PC-9 (cell line): ENCODE measurements at regions not wholly inside any gene's neighbourhood (a gene's known extent, or its start where the extent isn't known, plus 50 kb on each side); places are given as distances from the start of the nearest gene placed in this dataset.

Experiments used
- BruUV-seq: library from RNA; stranded (reverse); fragments of 400-500 nt; replicated peaks from 2 replicates; lab custom pipeline; 2021; lab: Mats Ljungman, UMichigan
- CTCF ChIA-PET: fragments of 300-600 bp; sonication (Branson Sonifier 250); formaldehyde crosslinking; loops from one replicate; lab custom pipeline; 2022; ENCODE audit warnings: antibody characterized with exemption; lab: Charles Lee
- POLR2A ChIA-PET: fragments of 300-600 bp; sonication (Branson Sonifier 250); formaldehyde crosslinking; loops from one replicate; lab custom pipeline; 2022; ENCODE audit warnings: antibody characterized with exemption; ENCODE audit not compliant: unreplicated experiment; lab: Charles Lee
- DNase-seq, 2 experiments: peaks; one replicate each; pipeline versions ENCODE4 v3.0.0 to v3.0.0-alpha.2; 2015 to 2022; ENCODE audit warnings: mixed read lengths in 1 of 2
- H2AFZ ChIP-seq: fragments of 200-600 bp; sonication (generic); 2 replicates; pipeline ENCODE4 v1.8.1; 2017; ENCODE audit warnings: antibody characterized with exemption
- H3F3A ChIP-seq: fragments of 200-600 bp; sonication (generic); 2 replicates; pipeline ENCODE4 v1.8.1; 2017; ENCODE audit warnings: antibody characterized with exemption, mild to moderate bottlenecking, low read depth; ENCODE audit not compliant: insufficient read depth
- H3K27ac ChIP-seq: fragments of 200-600 bp; sonication (generic); 2 replicates; pipeline ENCODE4 v1.6.1; 2016; ENCODE audit warnings: mixed run types
- H3K27me3 ChIP-seq: fragments of 200-600 bp; sonication (generic); 2 replicates; pipeline ENCODE4 v1.6.1; 2016; ENCODE audit warnings: low read depth, mixed run types; ENCODE audit not compliant: insufficient read depth
- H3K36me3 ChIP-seq: fragments of 200-600 bp; sonication (generic); 2 replicates; pipeline ENCODE4 v1.6.1; 2016; ENCODE audit warnings: low read depth, mixed run types
- H3K4me1 ChIP-seq: fragments of 200-600 bp; sonication (generic); replicated peaks from 2 replicates; pipeline ENCODE4 v1.6.1; 2016; ENCODE audit warnings: mixed run types; ENCODE audit not compliant: insufficient read depth
- H3K4me2 ChIP-seq: fragments of 200-600 bp; sonication (generic); 2 replicates; pipeline ENCODE4 v1.6.1; 2017; ENCODE audit warnings: mixed run types
- H3K4me3 ChIP-seq: fragments of 200-600 bp; sonication (generic); 2 replicates; pipeline ENCODE4 v1.6.1; 2016; ENCODE audit warnings: mixed run types
- H3K79me2 ChIP-seq: fragments of 200-600 bp; sonication (generic); 2 replicates; pipeline ENCODE4 v1.6.1; 2017; ENCODE audit warnings: low read depth, mixed run types
- H3K9me2 ChIP-seq: fragments of 200-600 bp; sonication (generic); 2 replicates; pipeline ENCODE4 v1.8.1; 2017; ENCODE audit warnings: mild to moderate bottlenecking; ENCODE audit not compliant: insufficient read depth
- H3K9me3 ChIP-seq: fragments of 200-600 bp; sonication (generic); 2 replicates; pipeline ENCODE4 v1.8.1; 2016; ENCODE audit warnings: low read depth; ENCODE audit not compliant: insufficient read depth
- H4K20me1 ChIP-seq: fragments of 200-600 bp; sonication (generic); 2 replicates; pipeline ENCODE4 v1.8.1; 2017; ENCODE audit not compliant: insufficient read depth
- CTCF ChIP-seq: fragments of 200-600 bp; sonication (generic); conservative IDR thresholded peaks from 2 replicates; pipeline ENCODE4 v1.6.1; 2017; ENCODE audit warnings: mixed run types, antibody characterized with exemption, mild to moderate bottlenecking, moderate library complexity
- EZH2 ChIP-seq: fragments of 200-600 bp; sonication (generic); IDR thresholded peaks from 2 replicates; pipeline ENCODE4 v1.8.0; 2017; ENCODE audit warnings: antibody characterized with exemption, low read depth
- intact Hi-C: fragments of 100-400 bp; cut with micrococcal nuclease; formaldehyde crosslinking; loops from one replicate; pipeline ENCODE4 v1.10.0; 2022; ENCODE audit not compliant: unreplicated experiment

- H3K27me3 ChIP-seq, result no peaks in the 10 kb centered on the region
- no peak overlapping the region for H3K27ac ChIP-seq
- H3K4me1 ChIP-seq, result no peaks in the 10 kb centered on the region
- DNase-seq, result no peak
- intact Hi-C loops, result no loop called here
- no peak for TF ChIP-seq CTCF
- TF ChIP-seq EZH2, result no peak
- H3K79me2 ChIP-seq, result no peaks in the 10 kb centered on the region
- no peaks in the 10 kb centered on the region for H3K9me2 ChIP-seq
- no peaks in the 10 kb centered on the region for H4K20me1 ChIP-seq
- ChIA-PET POLR2A (no interaction called here), CTCF (no interaction called here)
- no peaks in the 10 kb centered on the region for H3K36me3 ChIP-seq
- H3F3A ChIP-seq, result no peaks in the 10 kb centered on the region
- H3K4me3 ChIP-seq, result no peak overlapping the region
- H2AFZ ChIP-seq, result no peak overlapping the region
- BruUV-seq, result no TSS peak
- H3K4me2 ChIP-seq, result no peak overlapping the region
- no peaks in the 10 kb centered on the region for H3K9me3 ChIP-seq
Observed at GRCh38 chr11:122319085-122319484, 203.1 kb upstream of the BLID start.

- no peak overlapping the region for H3K4me3 ChIP-seq
- BruUV-seq, result no TSS peak
- H3K4me2 ChIP-seq, result no peak overlapping the region
- POLR2A ChIA-PET, result no interaction called here
- CTCF ChIA-PET, result no interaction called here
- no peak overlapping the region for H2AFZ ChIP-seq
- no peaks in the 10 kb centered on the region for H3K9me3 ChIP-seq
- H3K27ac ChIP-seq, result no peak overlapping the region
- TF ChIP-seq CTCF (no peak), EZH2 (no peak)
- H3K36me3 ChIP-seq, result no peaks in the 10 kb centered on the region
- intact Hi-C loops, result no loop called here
- no peaks in the 10 kb centered on the region for H4K20me1 ChIP-seq
- no peaks in the 10 kb centered on the region for H3K4me1 ChIP-seq
- H3K9me2 ChIP-seq, result no peaks in the 10 kb centered on the region
- H3K79me2 ChIP-seq, result no peaks in the 10 kb centered on the region
- no peaks in the 10 kb centered on the region for H3K27me3 ChIP-seq
- H3F3A ChIP-seq, result no peaks in the 10 kb centered on the region
- DNase-seq, result no peak
Observed at GRCh38 chr11:122317305-122317704, 201.3 kb upstream of the BLID start.

GRCh38 chr11:122313581-122313980 lies 197.6 kb upstream of the BLID start:
- no peak overlapping the region for H3K27ac ChIP-seq
- intact Hi-C loops, result no loop called here
- H3K4me3 ChIP-seq, result no peak overlapping the region
- no peaks in the 10 kb centered on the region for H3K4me1 ChIP-seq
- H3K4me2 ChIP-seq, result no peak overlapping the region
- no peaks in the 10 kb centered on the region for H3K36me3 ChIP-seq
- H3K9me3 ChIP-seq, result no peaks in the 10 kb centered on the region
- POLR2A ChIA-PET, result no interaction called here
- BruUV-seq, result no TSS peak
- no peak for DNase-seq
- TF ChIP-seq EZH2, result no peak
- no peak for TF ChIP-seq CTCF
- H3K9me2 ChIP-seq, result no peaks in the 10 kb centered on the region
- H4K20me1 ChIP-seq, result no peaks in the 10 kb centered on the region
- no peaks in the 10 kb centered on the region for H3K27me3 ChIP-seq
- H2AFZ ChIP-seq, result no peak overlapping the region
- H3F3A ChIP-seq, result no peaks in the 10 kb centered on the region
- CTCF ChIA-PET, result no interaction called here
- H3K79me2 ChIP-seq, result no peaks in the 10 kb centered on the region
